PC-9 (cell line): ENCODE measurements at regions not wholly inside any gene's neighbourhood (a gene's known extent, or its start where the extent isn't known, plus 50 kb on each side); places are given as distances from the start of the nearest gene placed in this dataset.

Experiments
- BruUV-seq: library from RNA; stranded (reverse); fragments of 400-500 nt; replicated peaks from 2 replicates; lab custom pipeline; 2021; lab: Mats Ljungman, UMichigan
- CTCF ChIA-PET: fragments of 300-600 bp; sonication (Branson Sonifier 250); formaldehyde crosslinking; loops from one replicate; lab custom pipeline; 2022; ENCODE audit warnings: antibody characterized with exemption; lab: Charles Lee
- POLR2A ChIA-PET: fragments of 300-600 bp; sonication (Branson Sonifier 250); formaldehyde crosslinking; loops from one replicate; lab custom pipeline; 2022; ENCODE audit warnings: antibody characterized with exemption; ENCODE audit not compliant: unreplicated experiment; lab: Charles Lee
- DNase-seq, 2 experiments: peaks; one replicate each; pipeline versions ENCODE4 v3.0.0 to v3.0.0-alpha.2; 2015 to 2022; ENCODE audit warnings: mixed read lengths in 1 of 2
- H2AFZ ChIP-seq: fragments of 200-600 bp; sonication (generic); 2 replicates; pipeline ENCODE4 v1.8.1; 2017; ENCODE audit warnings: antibody characterized with exemption
- H3F3A ChIP-seq: fragments of 200-600 bp; sonication (generic); 2 replicates; pipeline ENCODE4 v1.8.1; 2017; ENCODE audit warnings: antibody characterized with exemption, mild to moderate bottlenecking, low read depth; ENCODE audit not compliant: insufficient read depth
- H3K27ac ChIP-seq: fragments of 200-600 bp; sonication (generic); 2 replicates; pipeline ENCODE4 v1.6.1; 2016; ENCODE audit warnings: mixed run types
- H3K27me3 ChIP-seq: fragments of 200-600 bp; sonication (generic); 2 replicates; pipeline ENCODE4 v1.6.1; 2016; ENCODE audit warnings: low read depth, mixed run types; ENCODE audit not compliant: insufficient read depth
- H3K36me3 ChIP-seq: fragments of 200-600 bp; sonication (generic); 2 replicates; pipeline ENCODE4 v1.6.1; 2016; ENCODE audit warnings: low read depth, mixed run types
- H3K4me1 ChIP-seq: fragments of 200-600 bp; sonication (generic); replicated peaks from 2 replicates; pipeline ENCODE4 v1.6.1; 2016; ENCODE audit warnings: mixed run types; ENCODE audit not compliant: insufficient read depth
- H3K4me2 ChIP-seq: fragments of 200-600 bp; sonication (generic); 2 replicates; pipeline ENCODE4 v1.6.1; 2017; ENCODE audit warnings: mixed run types
- H3K4me3 ChIP-seq: fragments of 200-600 bp; sonication (generic); 2 replicates; pipeline ENCODE4 v1.6.1; 2016; ENCODE audit warnings: mixed run types
- H3K79me2 ChIP-seq: fragments of 200-600 bp; sonication (generic); 2 replicates; pipeline ENCODE4 v1.6.1; 2017; ENCODE audit warnings: low read depth, mixed run types
- H3K9me2 ChIP-seq: fragments of 200-600 bp; sonication (generic); 2 replicates; pipeline ENCODE4 v1.8.1; 2017; ENCODE audit warnings: mild to moderate bottlenecking; ENCODE audit not compliant: insufficient read depth
- H3K9me3 ChIP-seq: fragments of 200-600 bp; sonication (generic); 2 replicates; pipeline ENCODE4 v1.8.1; 2016; ENCODE audit warnings: low read depth; ENCODE audit not compliant: insufficient read depth
- H4K20me1 ChIP-seq: fragments of 200-600 bp; sonication (generic); 2 replicates; pipeline ENCODE4 v1.8.1; 2017; ENCODE audit not compliant: insufficient read depth
- CTCF ChIP-seq: fragments of 200-600 bp; sonication (generic); conservative IDR thresholded peaks from 2 replicates; pipeline ENCODE4 v1.6.1; 2017; ENCODE audit warnings: mixed run types, antibody characterized with exemption, mild to moderate bottlenecking, moderate library complexity
- EZH2 ChIP-seq: fragments of 200-600 bp; sonication (generic); IDR thresholded peaks from 2 replicates; pipeline ENCODE4 v1.8.0; 2017; ENCODE audit warnings: antibody characterized with exemption, low read depth
- intact Hi-C: fragments of 100-400 bp; cut with micrococcal nuclease; formaldehyde crosslinking; loops from one replicate; pipeline ENCODE4 v1.10.0; 2022; ENCODE audit not compliant: unreplicated experiment

- no TSS peak for BruUV-seq
- Histone ChIP-seq H3K4me1 (no peaks in the 10 kb centered on the region), H4K20me1 (no peaks in the 10 kb centered on the region), H3K4me2 (no peak overlapping the region), H3K9me3 (0 out of 2 replicates have a peak, but pooled peaks cover 3% of the 10 kb centered on the region), H3K27me3 (no peaks in the 10 kb centered on the region), H3K9me2 (no peaks in the 10 kb centered on the region), H2AFZ (no peak overlapping the region), H3K27ac (no peak overlapping the region), H3K36me3 (no peaks in the 10 kb centered on the region), H3K4me3 (no peak overlapping the region), H3F3A (no peaks in the 10 kb centered on the region), H3K79me2 (no peaks in the 10 kb centered on the region)
- no peak for DNase-seq
- TF ChIP-seq CTCF, result no peak
- ChIA-PET POLR2A (no interaction called here), CTCF (interaction anchor here (0.6 kb wide), 1 partner anchor 273 kb away, joined by 7 read pairs; no protein-coding TSS in a partner anchor)
- intact Hi-C loops, result no loop called here
Observed at GRCh38 chr2:64237266-64237665, 93.0 kb upstream of the PELI1 start.

DNA sequence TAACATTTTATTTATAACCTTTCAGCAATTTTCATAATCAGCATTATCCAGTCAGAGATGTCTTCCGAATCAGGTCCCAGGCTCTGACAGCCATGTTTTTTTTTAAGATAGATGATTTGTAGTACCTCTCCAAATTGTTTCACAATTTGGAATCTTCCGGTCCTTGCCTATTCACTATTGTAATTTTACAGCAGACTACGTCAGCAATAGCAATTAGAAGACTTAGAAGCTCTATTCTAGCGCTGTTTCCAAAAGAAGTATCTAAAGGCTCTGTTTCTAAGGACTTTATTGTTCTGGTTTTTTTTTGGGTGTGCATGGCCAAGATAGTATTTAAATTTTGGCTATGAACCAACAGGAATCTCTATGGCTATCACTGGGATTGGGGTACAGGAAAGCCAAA, 94.6 kb upstream of the PELI1 start:
- Histone ChIP-seq H3K4me2 (no peak overlapping the region), H2AFZ (no peak overlapping the region), H3F3A (no peaks in the 10 kb centered on the region), H3K27ac (no peak overlapping the region), H3K9me2 (no peaks in the 10 kb centered on the region), H3K9me3 (0 out of 2 replicates have a peak, but pooled peaks cover 3% of the 10 kb centered on the region), H3K4me1 (peaks cover 5% of the 10 kb centered on the region), H3K36me3 (no peaks in the 10 kb centered on the region), H3K4me3 (no peak overlapping the region), H3K79me2 (no peaks in the 10 kb centered on the region), H3K27me3 (no peaks in the 10 kb centered on the region), H4K20me1 (no peaks in the 10 kb centered on the region)
- DNase-seq, result no peak
- BruUV-seq, result no TSS peak
- TF ChIP-seq EZH2 (no peak), CTCF (no peak)
- POLR2A ChIA-PET, result no interaction called here
- CTCF ChIA-PET, result no interaction called here
- intact Hi-C loops, result no loop called here

- CTCF ChIA-PET, result interaction anchor here (0.5 kb wide), 1 partner anchor 629 kb away, joined by 7 read pairs; no protein-coding TSS in a partner anchor
- Histone ChIP-seq H3K36me3 (no peaks in the 10 kb centered on the region), H3K79me2 (no peaks in the 10 kb centered on the region), H3K9me2 (no peaks in the 10 kb centered on the region), H3K4me1 (peaks cover 14% of the 10 kb centered on the region), H3K4me2 (no peak overlapping the region), H3K4me3 (no peak overlapping the region), H3K27ac (0 out of 2 replicates have a peak overlapping the region, but pooled peaks have one; percentile 15), H3K27me3 (no peaks in the 10 kb centered on the region), H3F3A (no peaks in the 10 kb centered on the region), H3K9me3 (0 out of 2 replicates have a peak, but pooled peaks cover 3% of the 10 kb centered on the region), H4K20me1 (no peaks in the 10 kb centered on the region), H2AFZ (no peak overlapping the region)
- no TSS peak for BruUV-seq
- POLR2A ChIA-PET, result interaction anchor here (0.7 kb wide), 2 partner anchors 20 to 27 kb away, joined by 4 to 6 read pairs; no protein-coding TSS in a partner anchor
- TF ChIP-seq CTCF (no peak), EZH2 (no peak)
- peak in 1 of 2 experiments; percentile 19 for DNase-seq
- intact Hi-C loops, result no loop called here
Observed at GRCh38 chr2:64243081-64244036, 99.1 kb upstream of the PELI1 start.
